Activated T-cell treated with anti-CD3 and anti-CD28 coated beads for 48 hours (primary cell): ENCODE measurements at regions not wholly inside any gene's neighbourhood (a gene's known extent, or its start where the extent isn't known, plus 50 kb on each side); places are given as distances from the start of the nearest gene placed in this dataset.
"Not testable (repeated sequence)": the region's sequence is repeated elsewhere in the genome, so short reads cannot be mapped to it uniquely, and the experiment has no call there.

Experiments
- DNase-seq: peaks from one replicate; pipeline ENCODE4 v3.0.0-alpha.2; 2020; ENCODE audit warnings: low read depth

GRCh38 chr13:61215116-61215515, 200.5 kb downstream of the PCDH20 start:
- DNase-seq, result no peak

GRCh38 chr13:61214551-61214950, 201.1 kb downstream of the PCDH20 start:
- DNase-seq, result no peak

GRCh38 chr13:61205898-61206297, 209.8 kb downstream of the PCDH20 start:
- DNase-seq, result not testable (repeated sequence)

GRCh38 chr13:61204025-61204424, 211.6 kb downstream of the PCDH20 start:
- DNase-seq, result no peak

- no peak for DNase-seq
Measured at GRCh38 chr13:61202042-61202441, 213.6 kb downstream of the PCDH20 start.

- no peak for DNase-seq
Measured at GRCh38 chr13:61192826-61193225, 222.8 kb downstream of the PCDH20 start.

- DNase-seq, result no peak
Measured at GRCh38 chr13:61188057-61188456, 227.6 kb downstream of the PCDH20 start.

GRCh38 chr13:61187471-61187870, 228.2 kb downstream of the PCDH20 start:
- no peak for DNase-seq

- DNase-seq, result no peak
Measured at GRCh38 chr13:61183670-61184069, 232.0 kb downstream of the PCDH20 start.

- DNase-seq, result no peak
Measured at GRCh38 chr13:61180234-61180633, 235.4 kb downstream of the PCDH20 start.

- no peak for DNase-seq
Measured at GRCh38 chr13:61179741-61180140, 235.9 kb downstream of the PCDH20 start.

- DNase-seq, result no peak
Measured at GRCh38 chr13:61170856-61171255, 244.8 kb downstream of the PCDH20 start.

GRCh38 chr13:61162636-61163035, 253.0 kb downstream of the PCDH20 start:
- DNase-seq, result no peak

- no peak for DNase-seq
Measured at GRCh38 chr13:61162106-61162505, 253.5 kb downstream of the PCDH20 start.

GRCh38 chr13:61156753-61157152, 258.9 kb downstream of the PCDH20 start:
- no peak for DNase-seq

- DNase-seq, result no peak
Measured at GRCh38 chr13:61151062-61151461, 264.6 kb downstream of the PCDH20 start.

- DNase-seq, result no peak
Measured at GRCh38 chr13:61149331-61149730, 266.3 kb downstream of the PCDH20 start.

- no peak for DNase-seq
Measured at GRCh38 chr13:61148691-61149315, 266.8 kb downstream of the PCDH20 start.

- no peak for DNase-seq
Measured at GRCh38 chr13:61148211-61148610, 267.4 kb downstream of the PCDH20 start.

- no peak for DNase-seq
Measured at GRCh38 chr13:61146571-61146970, 269.1 kb downstream of the PCDH20 start.

- no peak for DNase-seq
Measured at GRCh38 chr13:61146158-61146557, 269.5 kb downstream of the PCDH20 start.

GRCh38 chr13:61144834-61145593, 270.6 kb downstream of the PCDH20 start:
- no peak for DNase-seq

- no peak for DNase-seq
Measured at GRCh38 chr13:61144301-61144700, 271.3 kb downstream of the PCDH20 start.

- DNase-seq, result no peak
Measured at GRCh38 chr13:61142506-61142905, 273.1 kb downstream of the PCDH20 start.
